ENCODE measurements at regions not wholly inside any gene's neighbourhood (a gene's known extent, or its start where the extent isn't known, plus 50 kb on each side); places are given as distances from the start of the nearest gene placed in this dataset.

DNA sequence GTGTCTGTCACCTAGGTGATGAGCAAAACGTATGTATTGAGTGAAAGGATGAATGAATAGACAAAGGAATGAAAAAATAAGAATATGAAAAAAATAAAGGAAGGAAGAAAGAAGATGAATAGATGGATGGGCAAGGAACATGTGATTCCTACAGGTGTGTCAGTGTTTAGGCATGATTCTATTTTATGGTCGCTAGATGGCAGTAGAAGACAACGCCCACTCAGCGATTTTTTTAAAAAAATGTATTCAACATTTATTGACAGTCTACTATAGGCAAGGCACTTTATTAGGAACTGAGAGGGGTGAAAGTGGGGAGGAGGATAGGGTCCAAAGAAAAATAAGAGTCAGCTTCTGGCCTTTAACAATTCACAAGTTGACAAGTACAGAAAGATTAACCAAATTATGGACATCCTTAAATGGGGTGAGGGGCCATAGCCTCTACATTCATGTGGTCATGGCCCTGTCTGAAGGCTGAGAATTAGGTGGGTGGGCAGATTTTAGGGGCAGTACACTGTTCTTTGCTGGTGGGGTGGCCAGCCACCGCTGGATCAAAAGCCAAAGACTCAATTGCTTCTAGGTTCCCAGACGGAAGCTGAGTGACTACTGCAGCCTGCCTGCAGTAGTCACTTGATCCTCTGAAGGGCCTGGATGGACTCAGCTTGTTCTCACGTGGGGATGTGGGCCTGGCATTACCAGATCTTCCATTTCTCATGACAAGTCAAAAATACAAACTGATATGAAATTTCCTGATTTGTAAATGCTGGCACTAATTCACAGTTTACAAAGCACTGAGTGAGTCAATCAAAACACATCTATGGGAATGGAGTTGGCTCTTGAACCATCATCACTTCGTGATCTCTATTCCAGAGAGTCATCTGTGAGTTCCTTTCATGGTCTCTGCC lies 83.9 kb downstream of the FASLG start:
- TF ChIP-seq SUZ12 (IDR thresholded peaks at IDR 0.05): no peak
- TF ChIP-seq CTBP1 (IDR thresholded peaks at IDR 0.05; ENCODE audit: borderline replicate concordance): peak; percentile 20; the same call in 1 of the 2 replicates
- peak; percentile 98 for TF ChIP-seq ZNF384 (IDR thresholded peaks at IDR 0.05)
- TF ChIP-seq SP1 (IDR thresholded peaks at IDR 0.05): no peak

Measured in HEK293T (cell line).